Activated T-cell treated with anti-CD3 and anti-CD28 coated beads for 4 hours (primary cell): ENCODE measurements at regions not wholly inside any gene's neighbourhood (a gene's known extent, or its start where the extent isn't known, plus 50 kb on each side); places are given as distances from the start of the nearest gene placed in this dataset.

Source experiments
- DNase-seq: peaks from one replicate; pipeline ENCODE4 v3.0.0-alpha.2; 2020

GRCh38 chr6:22079783-22080182 lies 217.1 kb downstream of the PRL start:
- no peak for DNase-seq

GRCh38 chr6:22081709-22082108 lies 215.1 kb downstream of the PRL start:
- no peak for DNase-seq

GRCh38 chr6:22082218-22082617 lies 214.6 kb downstream of the PRL start:
- no peak for DNase-seq

GRCh38 chr6:22083119-22083518 lies 213.7 kb downstream of the PRL start:
- no peak for DNase-seq

- DNase-seq, result no peak
Observed at GRCh38 chr6:22087960-22088706, 208.7 kb downstream of the PRL start.

- no peak for DNase-seq
Observed at GRCh38 chr6:22091424-22091948, 205.3 kb downstream of the PRL start.

- no peak for DNase-seq
Observed at GRCh38 chr6:22095836-22096235, 201.0 kb downstream of the PRL start.

- DNase-seq, result no peak
Observed at GRCh38 chr6:22098601-22099031, 198.2 kb downstream of the PRL start.

- DNase-seq, result no peak
Observed at GRCh38 chr6:22099231-22099630, 197.6 kb downstream of the PRL start.

GRCh38 chr6:22099923-22100322 lies 196.9 kb downstream of the PRL start:
- DNase-seq, result no peak

GRCh38 chr6:22101163-22101562 lies 195.7 kb downstream of the PRL start:
- DNase-seq, result no peak

- DNase-seq, result no peak
Observed at GRCh38 chr6:22102671-22103070, 194.2 kb downstream of the PRL start.

- no peak for DNase-seq
Observed at GRCh38 chr6:22106451-22106850, 190.4 kb downstream of the PRL start.

- DNase-seq, result no peak
Observed at GRCh38 chr6:22106961-22107360, 189.9 kb downstream of the PRL start.

- DNase-seq, result no peak
Observed at GRCh38 chr6:22108199-22108598, 188.6 kb downstream of the PRL start.

GRCh38 chr6:22110061-22110460 lies 186.8 kb downstream of the PRL start:
- no peak for DNase-seq

GRCh38 chr6:22112461-22112860 lies 184.4 kb downstream of the PRL start:
- DNase-seq, result no peak

GRCh38 chr6:22113026-22113766 lies 183.6 kb downstream of the PRL start:
- DNase-seq, result no peak

- DNase-seq, result no peak
Observed at GRCh38 chr6:22115559-22115958, 181.3 kb downstream of the PRL start.

- no peak for DNase-seq
Observed at GRCh38 chr6:22117631-22118030, 179.2 kb downstream of the PRL start.

- no peak for DNase-seq
Observed at GRCh38 chr6:22119500-22119899, 177.3 kb downstream of the PRL start.

- DNase-seq, result no peak
Observed at GRCh38 chr6:22124756-22125155, 172.1 kb downstream of the PRL start.

GRCh38 chr6:22126910-22127309 lies 169.9 kb downstream of the PRL start:
- no peak for DNase-seq

GRCh38 chr6:22129751-22130150 lies 167.1 kb downstream of the PRL start:
- no peak for DNase-seq
